ENCODE measurements at regions not wholly inside any gene's neighbourhood (a gene's known extent, or its start where the extent isn't known, plus 50 kb on each side); places are given as distances from the start of the nearest gene placed in this dataset.
"Not testable (repeated sequence)": the region's sequence is repeated elsewhere in the genome, so short reads cannot be mapped to it uniquely, and the experiment has no call there.

DNA sequence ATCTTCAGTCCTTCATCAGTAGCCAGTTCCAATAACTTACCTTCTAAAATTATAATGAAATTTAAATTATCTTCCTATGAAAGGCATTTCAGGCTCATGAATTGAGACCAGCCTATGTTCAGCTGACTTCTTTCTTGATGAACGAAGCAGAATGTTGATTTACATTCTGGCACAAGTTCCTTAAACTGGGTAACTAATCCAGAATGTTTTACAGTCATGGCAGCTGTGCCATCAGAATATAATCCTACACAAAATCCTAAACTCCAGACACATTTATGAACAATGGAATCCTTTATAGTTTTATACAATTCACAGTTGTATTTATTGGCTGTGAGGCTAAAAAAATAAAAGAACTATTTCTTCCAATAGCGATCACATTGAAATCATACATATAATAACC is 97.3 kb upstream of the CPM start:
- no peak for DNase-seq

DNA sequence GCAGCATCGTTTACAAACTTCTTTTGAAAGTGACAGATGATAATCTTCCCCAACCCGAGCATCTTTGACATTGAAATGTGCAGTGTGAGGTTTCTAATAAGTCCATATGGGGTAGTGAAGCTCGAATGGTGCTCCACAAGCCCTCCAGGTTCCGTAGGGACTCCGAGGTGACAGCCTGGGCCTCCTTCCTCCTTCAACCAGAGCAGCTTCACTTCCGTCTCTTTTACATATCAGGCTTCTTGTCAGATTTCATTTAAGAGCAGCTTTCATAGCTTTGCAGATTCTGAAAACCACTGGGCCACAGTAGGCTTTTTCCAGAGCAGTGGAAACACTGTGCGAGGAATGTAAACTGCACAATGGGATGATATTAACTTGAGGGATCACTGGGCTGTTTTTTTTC is 103.6 kb upstream of the CPM start:
- no peak for DNase-seq

DNA sequence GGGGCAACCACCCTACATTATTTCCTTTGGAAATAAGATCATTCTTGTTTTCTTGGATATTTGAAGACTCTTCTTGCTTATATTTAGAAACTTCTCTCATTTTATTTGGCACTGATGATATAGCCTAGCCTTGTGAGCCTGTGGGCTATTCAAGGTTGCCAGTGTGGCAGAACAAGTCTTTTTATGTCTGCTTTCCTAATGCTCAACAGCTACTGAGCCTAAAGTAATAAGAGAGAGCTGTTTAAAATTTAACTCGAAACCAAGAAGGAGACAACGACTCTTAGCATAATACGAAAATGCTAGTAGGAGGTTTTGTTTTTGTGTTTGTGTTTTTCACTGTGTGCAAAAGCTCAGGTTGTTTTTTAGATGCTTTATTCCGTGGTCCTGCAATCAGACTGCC is 104.0 kb upstream of the CPM start:
- no peak for DNase-seq

DNA sequence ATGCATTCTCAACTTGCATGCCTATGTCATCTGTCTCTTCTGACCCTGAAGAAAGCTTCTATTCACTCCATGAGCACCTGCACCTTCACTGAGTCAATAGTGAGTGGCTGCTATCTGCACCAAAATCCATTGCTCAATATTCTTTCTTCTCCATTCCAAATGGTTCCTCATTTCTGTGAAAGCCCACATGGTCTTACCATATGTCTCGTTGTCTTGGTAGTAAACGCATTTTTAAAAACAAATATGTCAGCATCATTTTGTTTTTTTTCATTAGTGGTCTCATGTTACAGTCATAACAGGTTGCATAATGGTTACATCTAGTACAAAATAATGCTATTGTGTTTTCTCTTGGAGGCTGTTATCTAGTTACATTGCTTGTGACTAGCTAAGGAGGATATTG is 106.9 kb upstream of the CPM start:
- DNase-seq, result no peak

DNA sequence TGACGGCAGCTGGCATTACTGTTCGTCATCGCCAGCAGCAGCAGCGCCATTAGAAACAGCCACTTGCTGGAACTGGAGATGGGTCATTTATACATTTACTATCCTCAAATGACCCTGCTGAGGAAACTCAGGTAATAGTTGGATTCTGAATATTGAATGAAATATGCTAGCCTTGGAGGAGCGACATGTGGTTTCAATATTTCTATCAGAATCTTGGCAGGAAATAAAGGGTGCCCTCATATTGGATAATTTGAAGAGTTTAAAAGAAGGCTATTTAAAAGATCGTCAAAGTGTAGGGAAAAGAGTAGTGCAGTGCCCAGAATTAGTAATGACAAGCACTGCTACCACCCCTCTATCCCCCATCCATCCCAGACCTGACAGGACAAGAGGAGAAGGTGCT is 109.6 kb upstream of the CPM start:
- DNase-seq, result no peak

DNA sequence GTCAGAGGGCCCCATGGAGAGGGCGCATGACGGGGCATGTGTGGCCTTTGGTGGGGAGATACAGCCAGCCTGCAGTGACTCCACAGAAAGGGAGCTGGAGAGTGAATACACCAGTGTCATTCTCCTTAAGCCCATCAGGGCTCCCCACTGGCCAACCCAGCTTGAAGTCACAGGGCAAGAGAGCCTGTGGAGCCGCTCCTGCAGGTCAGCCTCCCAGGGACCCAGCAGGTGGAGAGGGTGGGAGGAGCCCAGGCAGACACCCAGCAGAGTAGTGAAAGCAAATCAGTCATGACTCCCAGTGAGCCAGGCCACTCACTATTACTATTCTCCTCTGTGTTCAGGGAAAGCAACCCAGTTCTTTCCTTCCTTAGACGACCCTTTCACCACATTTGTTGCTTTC is 110.0 kb upstream of the CPM start:
- no peak for DNase-seq

DNA sequence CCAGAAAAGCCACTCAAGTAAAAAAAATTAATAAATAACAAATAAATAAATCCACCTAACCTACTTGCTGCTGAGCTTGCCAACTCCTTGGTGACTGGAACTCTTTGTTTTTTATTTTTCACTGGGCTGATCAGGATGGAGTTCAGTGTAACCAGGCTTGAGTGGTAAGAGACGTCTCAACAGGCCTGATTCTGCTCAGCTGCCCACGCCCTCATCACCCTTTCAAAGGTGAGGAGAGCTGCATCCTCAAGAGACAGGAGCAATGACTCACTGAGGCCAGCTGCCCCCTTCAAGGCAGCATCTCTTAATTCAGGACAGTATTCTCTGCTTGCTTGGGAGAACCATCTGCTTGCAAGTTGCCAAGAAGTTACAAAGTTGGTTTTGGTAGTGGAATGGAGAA is 111.9 kb upstream of the CPM start:
- DNase-seq, result no peak

DNA sequence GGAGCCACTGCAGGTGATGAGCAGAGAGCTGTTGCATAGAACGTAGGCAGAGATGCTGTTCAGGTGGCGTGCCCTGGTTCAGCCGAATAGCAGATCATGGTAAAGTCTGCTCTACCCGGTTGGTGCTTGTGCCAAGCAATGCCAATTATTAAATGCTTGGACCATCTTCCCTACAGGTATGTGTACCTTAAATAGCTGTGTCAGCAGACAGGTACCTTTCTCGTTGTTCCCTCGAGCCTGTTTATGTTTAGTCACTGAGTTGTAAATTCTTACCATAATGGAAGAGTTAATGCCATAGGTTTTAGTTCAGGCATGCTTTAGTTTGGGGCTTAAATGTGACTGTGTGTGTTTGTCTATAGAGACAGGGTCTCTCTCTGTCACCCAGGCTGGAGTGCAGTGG is 112.5 kb upstream of the CPM start:
- DNase-seq, result no peak

DNA sequence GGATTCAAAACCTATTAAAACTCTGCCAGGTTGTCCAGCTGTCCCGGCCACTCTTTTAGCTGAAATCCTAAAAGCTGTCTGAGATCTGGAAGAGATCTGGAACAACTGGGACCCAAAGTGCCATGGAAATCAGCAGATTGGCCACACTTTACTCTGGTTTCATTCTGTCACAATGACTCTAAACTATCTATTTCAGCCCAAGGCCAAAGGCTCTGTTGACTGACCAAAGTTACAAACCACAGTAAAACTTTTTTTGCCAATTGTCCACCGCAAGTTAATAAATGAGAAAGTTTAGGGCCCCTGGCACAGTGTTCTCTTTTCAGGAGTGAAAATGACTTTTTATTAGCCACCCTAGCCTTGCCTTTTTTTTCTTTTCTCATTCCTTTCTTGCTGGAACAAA is 113.4 kb upstream of the CPM start:
- no peak for DNase-seq

DNA sequence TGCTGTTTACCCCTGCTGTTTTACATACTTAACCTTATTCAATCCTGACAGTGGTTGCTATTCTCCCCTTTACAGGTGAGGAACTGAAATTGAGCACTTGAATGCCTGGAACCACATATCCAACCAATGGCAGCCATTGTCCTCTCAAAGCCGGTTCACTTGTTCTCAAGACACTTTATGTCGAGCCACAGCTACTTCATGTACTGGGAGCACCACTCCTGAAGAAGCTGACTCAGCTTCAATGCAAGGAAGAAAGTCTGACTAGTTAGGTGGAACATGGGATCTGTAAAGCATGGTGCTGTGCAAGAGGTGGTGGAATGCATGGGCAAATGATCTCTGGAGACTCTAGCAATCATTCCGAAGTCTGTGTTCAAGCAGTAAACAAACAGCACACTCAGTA is 113.9 kb upstream of the CPM start:
- DNase-seq, result no peak

DNA sequence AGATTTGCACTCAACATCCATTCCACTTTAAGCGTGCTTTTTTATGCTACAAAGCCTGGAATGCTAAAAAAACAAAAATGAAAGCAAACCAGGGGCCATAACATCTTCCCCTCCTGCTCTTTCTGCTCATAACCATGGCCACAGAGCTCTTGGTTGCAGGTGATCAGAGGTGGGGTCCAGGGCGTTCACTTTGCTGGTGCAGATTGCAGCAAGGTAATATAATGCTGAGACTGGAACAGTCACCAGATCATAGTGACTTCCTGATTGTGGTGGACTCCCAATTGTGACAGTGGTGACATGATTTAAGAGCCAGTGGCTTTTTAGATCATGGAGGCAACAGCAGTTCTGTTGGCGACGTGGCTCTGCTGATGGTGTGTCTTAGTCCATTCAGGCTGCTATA is 115.0 kb upstream of the CPM start:
- no peak for DNase-seq

DNA sequence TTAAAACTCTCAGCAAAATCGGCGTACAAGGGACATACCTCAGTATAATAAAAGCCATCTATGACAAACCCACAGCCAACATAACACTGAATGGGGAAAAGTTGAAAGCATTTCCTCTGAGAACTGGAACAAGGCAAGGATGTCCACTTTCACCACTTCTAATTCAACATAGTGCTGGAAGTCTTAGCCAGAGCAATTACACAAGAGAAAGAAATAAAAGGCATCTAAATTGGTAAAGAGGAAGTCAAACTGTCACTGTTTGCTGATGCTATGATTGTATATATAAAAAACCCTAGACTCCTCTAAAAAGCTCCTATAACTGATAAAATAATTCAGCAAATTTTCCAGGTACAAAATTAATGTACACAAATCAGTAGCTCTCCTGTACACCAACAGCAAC is 116.9 kb upstream of the CPM start:
- not testable (repeated sequence) for DNase-seq

DNA sequence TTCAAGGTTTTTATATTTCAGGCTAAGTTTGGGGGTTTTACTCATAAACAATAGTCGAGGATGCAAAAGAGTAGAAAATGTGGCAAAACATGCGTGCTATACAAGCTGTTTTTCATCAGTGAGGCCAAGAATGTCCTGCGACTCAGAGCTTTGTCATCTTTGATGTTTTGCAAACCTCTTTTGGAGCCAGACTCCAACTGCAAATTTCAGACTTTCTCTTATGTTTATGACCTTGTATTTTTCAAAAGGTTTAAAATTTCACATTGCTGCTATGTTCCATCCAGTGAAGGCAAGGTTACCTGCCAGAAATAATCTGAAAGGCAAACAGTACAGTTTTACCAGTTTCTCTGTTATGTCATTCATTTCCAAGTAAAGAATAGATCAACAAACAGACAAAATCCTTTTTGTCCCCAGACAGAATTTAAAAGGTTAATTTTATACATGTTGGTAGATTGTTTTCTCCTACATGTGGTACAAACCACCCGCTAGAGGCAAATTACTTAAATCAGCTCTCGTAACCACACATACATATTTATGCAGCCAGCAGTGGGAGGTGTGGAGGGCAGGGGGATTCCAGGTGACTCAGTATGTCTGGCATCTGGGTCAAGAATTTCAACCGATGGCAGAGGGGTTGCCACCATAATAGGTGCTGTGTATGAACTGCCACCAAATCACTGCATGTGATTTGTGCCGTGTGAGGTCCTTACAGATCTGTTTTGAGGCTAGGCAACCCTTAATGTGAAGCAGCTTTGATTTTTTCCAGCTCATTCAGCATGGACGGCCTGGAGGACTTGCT is 119.8 kb upstream of the CPM start:
- DNase-seq, result no peak

DNA sequence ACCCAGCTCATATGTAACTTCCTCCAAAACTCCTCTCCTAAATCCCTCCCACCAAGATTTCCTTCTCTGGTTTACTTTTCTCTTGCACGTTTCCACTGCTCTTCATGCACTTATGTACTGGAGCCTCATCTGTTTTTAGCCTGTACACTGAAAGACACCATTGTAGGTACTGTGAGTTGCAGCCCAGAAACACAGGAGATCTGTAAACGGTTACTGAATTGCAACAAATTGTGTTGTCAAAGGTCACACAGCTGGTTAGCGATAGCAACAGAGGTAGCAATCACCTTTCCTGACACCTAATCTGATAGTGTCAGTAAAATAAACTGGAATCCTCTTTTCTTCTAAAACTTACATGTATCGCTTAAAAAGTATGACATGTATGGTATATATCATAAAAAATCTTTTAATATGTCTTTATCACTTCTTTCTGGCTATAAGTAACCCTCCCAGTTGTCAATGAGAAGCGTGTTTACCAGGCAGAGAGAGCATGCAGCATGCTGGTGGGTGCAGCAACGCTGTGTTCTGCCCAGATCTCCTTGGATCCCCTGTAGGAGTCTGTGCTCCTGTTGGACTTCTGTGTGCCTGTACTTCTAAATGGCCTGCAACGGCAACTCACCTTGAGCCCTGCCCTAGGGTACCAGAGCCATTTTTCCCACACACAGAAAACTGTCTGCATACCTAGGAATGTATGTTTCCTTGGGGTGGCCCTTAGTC is 121.5 kb upstream of the CPM start:
- no peak for DNase-seq

DNA sequence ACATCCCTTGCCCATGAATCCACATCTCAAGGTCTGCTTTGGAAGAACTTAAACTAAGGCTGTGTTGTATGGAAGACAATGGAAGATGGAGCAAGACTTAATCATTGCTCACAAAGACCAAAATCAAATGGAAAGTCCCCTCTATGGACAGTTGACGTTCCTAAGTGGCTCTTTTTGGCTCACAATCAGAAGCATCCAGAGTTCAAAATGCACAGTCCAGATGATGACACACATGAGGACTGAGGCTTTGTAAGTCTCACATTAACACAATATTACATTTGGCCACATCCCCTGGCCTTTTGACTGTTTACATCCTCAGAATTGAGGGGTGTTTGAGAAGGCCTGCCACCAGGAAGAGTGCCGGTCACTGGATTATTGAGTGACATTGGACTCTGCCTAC is 122.3 kb upstream of the CPM start:
- no peak for DNase-seq

DNA sequence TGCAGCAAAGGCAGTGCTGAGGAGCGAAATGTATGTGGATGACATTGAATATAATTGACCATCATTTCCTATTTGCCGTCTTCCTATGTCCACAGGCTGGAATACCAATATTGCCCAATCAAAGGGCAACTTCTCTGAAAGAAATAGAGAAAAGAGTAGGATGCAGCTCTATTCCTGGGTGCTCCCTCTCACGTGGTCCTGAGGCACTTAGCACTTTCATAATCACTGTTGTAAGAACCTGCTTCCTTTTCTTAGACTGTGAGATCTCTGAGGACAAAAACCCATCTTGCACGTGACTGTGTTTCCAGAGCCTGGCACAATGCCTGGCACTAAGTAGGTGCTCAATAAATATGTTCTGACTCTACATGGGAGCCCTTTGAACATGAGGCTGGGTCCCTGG is 122.7 kb upstream of the CPM start:
- no peak for DNase-seq

DNA sequence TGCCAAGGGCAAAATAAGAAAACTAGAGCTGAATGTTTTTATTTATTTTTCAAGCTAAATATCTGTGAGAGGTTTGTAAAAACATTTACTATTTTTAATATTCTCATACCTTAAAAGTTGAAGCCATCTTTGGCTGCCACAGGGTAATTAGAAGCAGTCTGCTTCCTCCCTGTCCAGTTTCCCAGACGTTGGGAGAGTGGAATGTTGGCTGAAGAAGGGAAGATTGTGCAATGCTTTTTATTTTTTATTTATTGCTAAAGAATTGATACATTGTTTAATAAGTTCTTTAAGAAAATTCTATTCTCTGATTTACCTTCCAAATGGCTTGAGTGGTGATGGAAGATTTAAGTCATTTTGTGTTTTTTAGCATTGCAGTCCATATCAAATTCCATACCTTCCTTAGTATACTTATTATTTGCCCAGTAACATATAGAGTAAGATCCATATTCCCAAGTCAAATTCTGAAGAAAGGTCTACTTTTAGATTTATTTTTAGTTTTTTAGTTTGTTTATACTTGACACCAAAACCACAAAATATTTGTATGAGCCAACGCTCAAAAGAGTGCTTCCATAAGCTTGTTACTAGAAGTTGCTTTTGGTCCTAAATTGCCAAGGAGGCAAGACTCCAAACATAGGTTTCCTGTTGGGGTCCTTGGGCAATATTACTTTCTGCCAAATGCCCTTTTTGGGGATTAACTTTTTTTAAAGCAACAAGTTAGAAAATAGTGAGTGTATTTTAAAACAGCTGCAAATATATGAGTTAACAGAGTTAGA is 124.0 kb upstream of the CPM start:
- DNase-seq, result no peak

DNA sequence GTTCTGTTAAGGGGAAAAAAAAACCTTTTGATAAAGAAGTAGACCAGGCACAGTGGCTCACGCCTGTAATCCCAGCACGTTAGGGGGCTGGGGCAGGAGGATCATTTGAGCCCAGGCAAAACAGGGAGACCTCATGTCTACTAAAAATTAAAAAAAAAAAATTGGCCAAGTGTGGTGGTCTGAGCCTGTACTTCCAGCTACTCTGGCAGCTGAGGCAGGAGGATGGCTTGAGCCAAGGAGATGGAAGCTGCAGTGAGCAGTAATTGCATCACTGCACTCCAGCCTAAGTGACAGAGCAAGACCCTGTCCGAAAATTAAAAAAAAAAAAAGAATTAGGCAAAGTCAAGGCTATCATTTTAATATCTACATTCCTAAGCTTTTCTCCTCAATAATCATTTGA is 124.8 kb upstream of the CPM start:
- no peak for DNase-seq

DNA sequence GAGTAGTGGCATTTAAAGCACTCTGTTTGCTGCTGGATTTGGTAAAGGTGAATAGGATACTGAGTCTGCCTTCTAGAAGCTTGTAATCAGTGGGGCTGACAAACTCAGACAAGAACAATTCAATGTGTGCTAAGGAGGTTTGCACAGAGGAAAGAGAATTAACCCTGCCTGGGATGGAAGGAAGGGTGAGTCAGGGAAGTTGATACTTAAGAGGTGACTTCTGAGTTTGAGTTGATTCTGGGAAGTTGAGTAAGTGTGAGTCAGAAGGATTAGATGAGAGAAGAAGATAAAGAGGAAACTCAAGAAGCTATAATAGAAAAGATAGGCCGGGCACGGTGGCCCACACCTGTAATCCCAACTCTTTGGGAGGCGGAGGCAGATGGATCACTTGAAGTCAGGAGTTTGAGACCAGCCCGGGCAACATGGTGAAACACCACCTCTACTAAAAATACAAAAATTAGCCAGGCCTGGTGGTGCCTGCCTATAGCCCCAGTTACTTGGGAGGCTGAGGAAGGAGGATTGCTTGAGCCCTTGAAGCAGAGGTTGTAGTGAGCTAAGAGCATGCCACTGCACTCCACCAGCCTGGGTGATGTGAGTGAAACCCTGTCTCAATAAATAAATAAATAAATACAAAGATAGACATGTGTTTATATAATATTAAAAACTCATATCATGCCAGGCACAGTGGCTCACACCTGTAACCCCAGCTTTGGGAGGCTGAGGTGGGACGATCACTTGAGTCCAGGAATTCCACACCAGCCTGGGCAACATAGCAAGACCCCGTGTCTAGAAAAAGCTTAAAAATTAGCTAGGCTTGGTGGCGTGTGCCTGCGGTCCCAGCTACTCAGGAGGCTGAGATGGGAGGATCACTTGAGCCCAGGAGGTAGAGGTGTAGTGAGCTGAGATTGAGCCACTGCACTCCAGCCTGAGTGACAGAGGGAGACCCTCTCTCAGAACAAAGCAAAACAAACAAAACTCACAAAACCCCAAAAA is 126.8 kb upstream of the CPM start:
- DNase-seq, result no peak

DNA sequence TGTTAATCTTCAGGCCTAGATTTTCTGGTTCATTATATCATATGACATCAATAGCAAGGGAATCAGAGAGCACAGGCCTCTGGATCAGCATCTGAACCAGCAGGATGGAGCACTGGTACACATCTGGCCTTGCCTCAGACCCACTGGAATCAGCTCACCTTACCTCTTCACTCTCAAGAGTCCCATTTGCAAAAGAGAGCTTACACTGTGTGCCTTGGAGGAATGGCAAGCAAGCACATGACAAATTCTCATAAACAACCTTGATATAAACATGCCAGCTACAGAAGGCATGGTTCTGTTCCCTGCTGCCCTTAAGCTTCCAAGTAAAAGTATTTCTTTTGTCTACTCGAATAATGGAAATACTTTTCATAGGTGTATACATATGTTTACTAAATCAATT is 128.6 kb upstream of the CPM start:
- no peak for DNase-seq

DNA sequence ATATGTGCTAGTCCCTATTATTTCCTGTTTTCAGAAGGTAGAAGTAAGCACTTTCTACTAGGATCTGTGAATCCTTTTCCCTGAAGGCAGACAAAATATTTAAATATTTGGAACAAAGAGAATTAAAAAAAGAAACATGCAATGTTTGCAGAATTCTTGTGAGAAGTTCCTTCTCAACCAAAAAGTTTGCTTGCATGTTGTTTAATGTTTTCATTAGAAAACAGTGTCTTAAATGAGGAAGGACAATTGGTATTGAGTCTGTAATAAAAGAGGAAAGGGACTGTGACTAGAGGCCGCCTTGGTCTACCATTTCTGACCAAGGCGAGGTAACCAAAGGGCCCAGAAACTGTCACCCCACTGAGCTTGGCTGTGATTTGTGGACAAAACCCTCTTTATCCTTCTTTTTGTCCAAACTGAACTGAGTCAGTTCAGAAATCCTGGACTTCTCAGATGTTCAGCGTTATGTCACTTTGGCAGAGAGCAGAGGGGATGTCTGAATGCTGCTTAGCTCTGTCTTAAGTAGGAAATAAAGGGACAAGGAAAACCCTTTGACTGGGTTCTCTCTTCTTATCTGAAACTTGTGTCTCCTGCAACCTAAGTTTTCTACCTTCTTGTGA is 129.8 kb upstream of the CPM start:
- DNase-seq, result no peak

DNA sequence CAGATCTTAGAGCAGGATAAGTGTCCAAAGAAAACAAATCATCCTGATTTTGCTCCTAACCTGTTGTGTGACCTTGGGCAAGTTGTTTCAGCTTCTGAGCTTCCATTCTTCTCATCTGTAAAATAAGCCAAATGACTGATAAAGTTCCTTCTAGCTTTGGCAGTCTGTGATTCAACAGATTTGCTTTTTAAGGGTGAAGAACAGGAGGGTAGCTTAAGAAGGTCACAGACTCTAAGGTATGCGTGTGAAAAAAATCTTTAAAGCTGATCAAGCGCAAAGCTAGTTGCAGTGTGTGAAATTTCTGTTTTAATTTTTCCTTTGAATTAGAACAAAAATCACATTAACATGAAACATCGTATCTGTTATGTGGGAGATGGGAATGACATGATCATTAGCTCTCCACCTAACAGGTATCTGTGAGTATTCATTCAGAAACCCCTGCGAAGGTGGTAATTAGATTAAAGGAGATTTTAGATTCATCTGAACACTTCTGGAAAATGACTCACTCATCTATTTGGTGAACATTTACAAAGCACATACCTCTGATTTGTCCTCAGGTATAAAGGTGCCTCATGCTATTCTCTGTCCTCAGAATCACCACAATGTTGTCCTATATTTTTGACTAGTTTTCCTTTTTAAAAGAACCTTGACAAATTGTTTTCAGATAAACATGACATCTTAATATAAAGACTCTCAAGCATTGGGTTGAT is 131.9 kb upstream of the CPM start:
- DNase-seq, result no peak
